GM12874 (cell line): ENCODE measurements at regions not wholly inside any gene's neighbourhood (a gene's known extent, or its start where the extent isn't known, plus 50 kb on each side); places are given as distances from the start of the nearest gene placed in this dataset.

ENCODE experiments used
- CTCF ChIP-seq: IDR thresholded peaks from 2 replicates; pipeline ENCODE4 v1.5.1; 2011; ENCODE audit warnings: low read depth, mild to moderate bottlenecking, control low read depth, low read length, moderate library complexity; ENCODE audit not compliant: insufficient read depth

GRCh38 chr10:61250131-61250530 lies 203.1 kb downstream of the TMEM26 start:
- no peak for TF ChIP-seq CTCF

GRCh38 chr10:61248013-61248412 lies 205.2 kb downstream of the TMEM26 start:
- TF ChIP-seq CTCF: no peak

GRCh38 chr10:61244261-61244775 lies 208.9 kb downstream of the TMEM26 start:
- TF ChIP-seq CTCF: no peak

- TF ChIP-seq CTCF: no peak
These were observed 220.4 kb downstream of the TMEM26 start for GRCh38 chr10:61232780-61233179.

- no peak for TF ChIP-seq CTCF
These were observed 227.2 kb downstream of the TMEM26 start for GRCh38 chr10:61225939-61226338.

- no peak for TF ChIP-seq CTCF
These were observed 229.6 kb downstream of the TMEM26 start for GRCh38 chr10:61223576-61223975.

GRCh38 chr10:61219696-61220095 lies 233.5 kb downstream of the TMEM26 start:
- TF ChIP-seq CTCF: no peak
